ENCODE measurements at regions not wholly inside any gene's neighbourhood (a gene's known extent, or its start where the extent isn't known, plus 50 kb on each side); places are given as distances from the start of the nearest gene placed in this dataset.

DNA sequence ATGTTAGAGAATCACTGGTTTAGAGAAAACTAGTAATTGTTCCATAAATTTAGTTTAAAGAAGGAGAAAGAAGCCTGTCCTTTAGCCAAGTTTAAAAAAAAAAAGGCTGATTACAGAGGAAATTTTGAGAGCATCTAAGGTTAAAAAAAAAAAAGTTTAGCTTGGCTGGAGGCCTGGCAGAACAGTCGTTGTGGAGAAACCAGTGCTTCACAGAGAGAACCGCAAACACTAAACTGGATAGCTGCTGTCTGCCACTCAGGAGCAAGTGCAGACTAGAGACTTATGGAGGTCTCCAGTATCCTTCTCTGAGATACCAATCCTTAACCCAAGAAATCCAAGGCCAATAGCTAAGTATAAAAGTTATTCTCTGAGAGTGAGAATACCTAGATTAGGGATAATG, 84.8 kb upstream of the ANKRD28 start:
- TF ChIP-seq TAF1 (IDR thresholded peaks at IDR 0.05; ENCODE audit: low read depth) = no peak
- TF ChIP-seq EZH2 (IDR thresholded peaks at IDR 0.05; ENCODE audit: borderline replicate concordance, insufficient read depth, low read length, poor library complexity, severe bottlenecking) = no peak
- TF ChIP-seq, protein P1, sequence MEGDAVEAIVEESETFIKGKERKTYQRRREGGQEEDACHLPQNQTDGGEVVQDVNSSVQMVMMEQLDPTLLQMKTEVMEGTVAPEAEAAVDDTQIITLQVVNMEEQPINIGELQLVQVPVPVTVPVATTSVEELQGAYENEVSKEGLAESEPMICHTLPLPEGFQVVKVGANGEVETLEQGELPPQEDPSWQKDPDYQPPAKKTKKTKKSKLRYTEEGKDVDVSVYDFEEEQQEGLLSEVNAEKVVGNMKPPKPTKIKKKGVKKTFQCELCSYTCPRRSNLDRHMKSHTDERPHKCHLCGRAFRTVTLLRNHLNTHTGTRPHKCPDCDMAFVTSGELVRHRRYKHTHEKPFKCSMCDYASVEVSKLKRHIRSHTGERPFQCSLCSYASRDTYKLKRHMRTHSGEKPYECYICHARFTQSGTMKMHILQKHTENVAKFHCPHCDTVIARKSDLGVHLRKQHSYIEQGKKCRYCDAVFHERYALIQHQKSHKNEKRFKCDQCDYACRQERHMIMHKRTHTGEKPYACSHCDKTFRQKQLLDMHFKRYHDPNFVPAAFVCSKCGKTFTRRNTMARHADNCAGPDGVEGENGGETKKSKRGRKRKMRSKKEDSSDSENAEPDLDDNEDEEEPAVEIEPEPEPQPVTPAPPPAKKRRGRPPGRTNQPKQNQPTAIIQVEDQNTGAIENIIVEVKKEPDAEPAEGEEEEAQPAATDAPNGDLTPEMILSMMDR (IDR thresholded peaks at IDR 0.05; ENCODE audit: poor library complexity, severe bottlenecking) = no peak
